ENCODE measurements at regions not wholly inside any gene's neighbourhood (a gene's known extent, or its start where the extent isn't known, plus 50 kb on each side); places are given as distances from the start of the nearest gene placed in this dataset.

DNA sequence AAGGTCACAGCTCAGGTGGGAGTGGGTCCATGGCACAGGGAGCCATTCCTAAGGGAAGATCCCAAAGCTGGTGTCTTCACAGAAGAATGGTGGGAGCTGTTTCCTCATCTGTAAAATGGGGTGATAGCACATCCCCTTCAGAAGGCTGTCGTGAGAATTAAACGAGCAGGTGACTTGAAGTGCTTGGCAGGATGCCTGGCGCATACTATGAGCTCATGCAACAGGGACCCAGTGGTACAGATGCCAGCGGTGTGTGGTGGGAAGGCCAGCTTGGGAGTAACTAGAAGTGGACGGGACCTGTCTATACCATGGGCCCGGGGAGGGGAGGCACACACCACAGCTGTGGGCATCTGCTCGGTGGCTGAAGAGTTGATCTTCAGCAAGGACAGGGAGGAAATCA lies 189.3 kb upstream of the TNRC6C start:
- no peak for DNase-seq (ENCODE audit: low read depth in 2 of 2)

DNA sequence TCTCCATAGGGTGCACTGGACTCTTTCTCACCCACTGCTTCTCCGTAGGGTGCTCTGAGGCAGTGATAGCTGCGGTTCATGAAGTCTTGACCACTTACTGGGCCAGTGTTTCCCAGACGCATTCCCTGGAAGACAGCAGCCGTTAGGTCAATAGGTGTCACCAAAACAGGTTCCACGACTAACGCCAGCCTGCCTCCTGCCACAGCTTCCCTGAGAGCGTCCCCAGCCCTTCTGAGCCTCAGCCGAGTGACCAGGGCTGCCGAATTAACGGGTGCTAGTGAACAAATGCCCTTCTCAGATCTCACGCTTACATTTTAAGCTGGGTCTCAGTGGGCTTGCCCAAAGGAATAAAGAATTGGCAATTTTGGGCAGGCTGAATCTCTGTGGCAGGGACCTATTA lies 188.7 kb upstream of the TNRC6C start:
- DNase-seq (ENCODE audit: low read depth in 2 of 2) = no peak

DNA sequence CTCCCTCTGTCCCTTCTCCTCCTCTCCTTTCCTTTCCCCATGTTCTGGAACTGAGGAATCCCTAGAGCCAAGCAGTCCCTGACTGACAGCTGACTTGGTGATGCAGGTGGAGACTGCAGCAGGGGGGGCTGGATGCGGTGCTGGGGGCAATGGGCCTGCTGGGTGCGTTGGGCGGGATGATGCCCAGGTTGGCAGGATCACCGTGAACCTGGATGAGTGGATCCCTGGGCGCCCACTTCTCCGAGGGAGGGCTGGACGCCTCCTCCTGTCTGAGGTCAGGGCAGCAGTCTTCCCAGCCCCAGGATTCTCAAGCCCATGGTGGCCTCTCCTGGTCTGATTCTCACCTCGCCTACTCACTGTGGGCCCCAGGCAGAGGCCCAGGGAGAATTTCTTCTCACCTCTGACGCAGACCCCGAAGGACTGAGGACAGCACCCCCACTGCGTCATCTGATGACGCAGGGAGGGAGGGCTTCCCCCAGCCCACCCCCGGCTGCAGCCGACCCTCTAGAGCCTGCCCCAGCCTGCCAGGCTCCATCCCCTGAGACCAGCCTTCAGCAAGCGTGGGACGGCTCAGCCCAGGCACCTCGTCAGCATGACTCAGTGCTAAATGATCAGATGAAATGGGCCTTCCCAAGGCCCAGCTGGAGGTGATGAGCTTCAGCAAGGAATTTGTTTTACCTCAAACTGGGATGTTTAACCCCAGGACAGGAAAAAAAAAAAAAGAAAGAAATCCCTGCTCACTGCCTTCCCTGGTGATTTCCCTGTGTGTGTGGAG lies 188.0 kb upstream of the TNRC6C start:
- peak; percentile 65 to 69 for DNase-seq (ENCODE audit: low read depth in 2 of 2)

DNA sequence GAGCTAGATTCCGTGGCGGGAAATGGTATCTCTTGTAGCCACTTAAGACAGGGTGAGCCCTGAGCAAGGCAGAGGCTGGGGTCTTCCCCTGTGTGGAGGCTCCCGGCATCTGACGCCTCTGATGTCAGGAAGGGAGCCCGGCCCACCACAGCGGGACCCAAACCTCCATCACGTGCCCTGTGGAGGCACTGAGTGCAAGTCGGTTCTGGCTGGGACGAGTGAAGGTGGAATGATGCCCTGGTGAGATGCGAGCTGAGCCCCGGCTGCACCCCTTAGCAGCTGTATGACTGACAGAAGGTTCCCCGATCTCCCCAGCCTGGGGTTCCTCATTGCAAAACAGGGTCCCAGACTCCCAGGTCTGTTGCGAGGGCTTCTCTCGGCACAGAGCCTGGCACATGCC lies 187.4 kb upstream of the TNRC6C start:
- no peak for DNase-seq (ENCODE audit: low read depth in 2 of 2)

DNA sequence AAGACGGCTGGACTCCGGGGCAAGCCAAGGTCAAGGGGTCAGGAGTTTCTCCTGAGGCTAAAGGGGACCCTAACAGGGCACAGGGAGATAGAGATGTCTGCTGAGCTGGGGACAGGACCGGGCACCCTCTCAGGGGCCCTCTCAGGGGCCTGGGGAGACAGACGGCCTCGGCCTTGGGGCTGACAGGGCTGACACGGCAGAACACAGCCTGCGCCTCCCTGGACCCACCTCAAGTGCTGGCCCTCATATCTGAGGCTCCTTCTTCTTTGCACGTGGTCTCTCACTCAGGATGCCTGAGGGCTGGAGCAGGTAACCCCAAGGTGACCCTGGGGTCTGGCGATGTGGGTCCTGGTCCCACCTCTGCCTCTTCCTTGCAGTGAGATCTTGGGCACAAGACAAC lies 186.9 kb upstream of the TNRC6C start:
- DNase-seq (ENCODE audit: low read depth in 2 of 2) = no peak

DNA sequence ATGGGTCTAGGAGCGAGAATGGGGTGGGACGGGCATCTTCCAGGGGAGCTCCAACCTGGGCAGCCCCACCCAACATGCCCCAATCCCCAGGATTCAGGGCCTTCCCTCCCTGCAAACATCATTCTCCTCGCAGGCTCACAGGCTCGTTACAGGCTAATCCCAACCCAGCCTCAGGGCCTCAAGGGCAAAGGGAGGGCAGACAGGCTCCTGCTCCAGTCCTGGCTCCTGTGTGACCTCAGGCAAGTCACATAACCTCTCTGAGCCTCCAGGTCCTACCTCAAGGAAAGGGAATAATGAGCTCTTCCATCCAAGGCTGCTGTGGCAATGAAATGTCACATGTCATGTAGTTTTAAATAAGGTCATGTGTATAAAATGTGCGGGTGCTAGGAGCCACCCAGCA lies 186.5 kb upstream of the TNRC6C start:
- DNase-seq (ENCODE audit: low read depth in 2 of 2) = no peak

DNA sequence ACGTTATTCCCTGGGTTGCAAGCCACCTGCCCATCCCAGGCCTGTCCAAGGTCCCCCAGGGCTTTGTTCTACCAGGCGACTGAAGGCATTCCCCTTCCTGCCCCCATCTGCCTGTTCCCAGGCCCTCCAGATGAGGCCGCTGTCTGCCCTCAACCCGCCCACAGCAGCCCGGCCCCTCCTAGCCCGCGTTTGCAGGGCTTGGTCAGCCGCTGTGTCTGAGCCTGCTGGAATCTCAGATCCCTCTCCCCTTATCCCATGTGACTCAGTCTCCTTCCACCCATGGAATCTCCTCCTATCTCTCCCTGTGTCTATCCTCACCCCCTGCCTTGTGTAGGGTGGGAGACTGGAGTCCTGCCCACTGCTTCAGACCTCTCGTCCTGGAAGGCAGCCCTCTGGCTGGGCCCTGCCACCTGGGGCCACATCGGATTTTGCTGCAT lies 186.0 kb upstream of the TNRC6C start:
- DNase-seq (ENCODE audit: low read depth in 2 of 2) = peak; percentile 19 to 20

DNA sequence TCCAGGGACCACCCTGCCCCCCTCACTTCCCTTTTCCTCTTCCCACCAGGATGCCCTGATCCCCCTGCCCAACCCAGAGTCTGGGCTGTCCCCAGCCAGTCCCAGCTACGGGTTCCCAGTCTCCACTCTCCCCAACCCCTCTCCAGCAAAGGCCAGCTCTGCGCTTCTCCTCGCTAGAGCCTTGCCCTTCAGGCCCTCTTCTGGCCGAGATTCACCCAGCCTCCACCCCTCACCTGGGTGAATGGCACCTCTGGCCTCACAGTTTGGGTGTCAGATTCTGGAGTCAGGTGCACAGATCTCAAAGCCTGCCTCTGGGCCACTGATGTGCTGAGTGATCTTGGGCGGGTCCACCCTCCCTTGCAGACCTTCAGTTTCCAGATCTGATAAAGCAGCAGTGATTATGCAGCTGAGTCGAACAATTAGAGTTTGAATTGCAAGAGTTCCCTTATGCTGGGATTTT lies 185.6 kb upstream of the TNRC6C start:
- DNase-seq (ENCODE audit: low read depth in 2 of 2) = no peak

DNA sequence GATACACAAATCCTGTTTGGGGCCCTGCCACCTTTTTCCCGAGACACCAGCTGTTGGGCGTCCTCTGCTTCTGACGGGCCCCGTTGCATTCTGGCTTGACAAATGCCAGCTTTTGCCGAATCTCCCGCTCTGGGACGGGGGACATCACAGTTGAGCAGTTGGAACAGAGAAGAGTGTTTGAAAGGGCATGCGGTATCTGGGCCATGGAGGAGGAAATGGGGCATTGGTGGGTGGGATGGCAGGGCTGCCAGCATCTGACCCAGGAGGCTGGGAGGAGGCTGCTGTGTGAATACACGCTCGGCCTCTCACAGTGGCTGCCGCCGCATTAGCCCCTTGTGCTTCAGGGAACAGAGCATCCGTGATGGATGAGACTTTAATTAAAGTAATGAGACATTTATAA lies 184.3 kb upstream of the TNRC6C start:
- DNase-seq (ENCODE audit: low read depth in 2 of 2) = no peak

DNA sequence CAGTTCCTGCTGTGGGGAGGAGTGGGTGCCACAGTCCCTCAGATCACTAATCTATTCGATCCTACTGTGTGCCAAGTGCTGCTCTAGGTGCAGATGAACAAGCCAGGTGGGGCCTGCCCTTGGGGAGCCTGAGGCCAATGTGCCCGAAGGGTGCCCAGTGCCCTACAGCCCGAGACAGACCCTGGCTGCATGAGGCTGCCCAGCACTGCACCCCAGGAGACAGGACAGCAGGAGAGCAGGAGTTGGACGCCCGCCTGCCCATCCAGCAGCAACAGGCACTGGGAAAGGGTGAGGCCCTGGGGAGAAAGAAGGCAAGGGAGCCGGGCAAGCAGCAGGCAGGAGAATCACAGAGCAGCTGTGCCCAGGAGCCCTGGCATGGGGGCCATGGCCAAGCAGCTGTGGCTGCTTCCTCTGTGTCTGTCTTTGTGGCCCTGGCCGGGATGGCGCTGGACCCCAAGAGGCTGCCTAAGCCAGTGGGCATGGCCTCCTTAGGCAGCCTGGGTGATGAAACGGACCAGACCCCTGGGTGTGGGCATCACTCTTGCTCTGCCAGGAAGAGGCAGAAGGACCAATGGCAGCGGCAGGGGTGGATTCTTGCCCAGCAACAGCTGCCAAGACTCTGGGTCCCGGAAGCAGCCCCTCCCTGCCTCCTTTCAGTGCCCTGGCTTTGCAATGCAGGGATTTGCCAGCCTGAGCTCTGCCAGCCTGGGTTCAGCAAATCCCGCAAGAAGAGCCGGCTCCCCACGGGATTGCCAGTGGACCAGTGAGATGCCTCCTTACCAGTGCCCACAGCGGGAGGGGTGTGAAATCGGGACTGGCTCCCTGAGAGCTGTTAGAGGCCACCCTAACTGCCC lies 179.6 kb upstream of the TNRC6C start:
- no peak for DNase-seq (ENCODE audit: low read depth in 2 of 2)

DNA sequence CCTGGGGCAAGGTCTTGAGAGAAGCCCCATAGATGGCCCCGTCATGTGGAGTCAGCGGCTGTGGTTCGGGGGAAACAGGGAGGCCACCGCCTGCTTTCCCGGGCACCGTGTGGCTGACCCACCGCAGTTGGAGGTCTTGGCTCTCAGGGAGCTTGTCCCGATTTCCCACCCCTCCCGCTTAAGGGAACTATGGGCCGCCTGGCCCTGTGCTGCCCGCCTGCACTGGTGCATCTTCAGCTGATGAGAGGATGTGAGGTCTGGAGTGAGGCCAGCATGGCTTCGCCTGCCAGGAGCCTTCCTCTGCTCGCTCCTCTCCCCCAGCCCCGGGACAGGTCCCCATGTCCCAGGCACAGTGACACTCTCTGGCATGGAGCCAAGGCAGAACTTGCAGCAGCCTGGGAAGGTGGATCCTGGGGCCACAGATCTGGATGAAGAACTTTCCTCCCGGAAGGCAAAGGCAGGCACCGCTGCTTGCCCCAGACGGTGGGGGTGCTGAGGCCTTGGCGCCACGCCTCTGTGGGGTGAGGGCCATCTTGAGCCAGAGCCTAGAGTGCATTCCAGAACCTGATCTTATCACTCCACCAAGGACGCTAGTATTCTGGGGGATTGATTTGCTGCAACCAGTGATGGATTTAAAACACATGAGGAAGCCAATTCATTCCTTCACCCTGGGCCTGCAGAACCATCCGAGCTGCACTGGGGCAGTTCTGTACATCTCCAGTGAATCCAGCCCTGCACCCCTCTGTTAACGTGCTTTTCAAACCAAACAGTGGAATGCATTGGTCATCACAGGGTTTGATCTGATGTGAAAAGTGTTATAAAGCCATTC lies 178.6 kb upstream of the TNRC6C start:
- DNase-seq (ENCODE audit: low read depth in 2 of 2) = no peak

DNA sequence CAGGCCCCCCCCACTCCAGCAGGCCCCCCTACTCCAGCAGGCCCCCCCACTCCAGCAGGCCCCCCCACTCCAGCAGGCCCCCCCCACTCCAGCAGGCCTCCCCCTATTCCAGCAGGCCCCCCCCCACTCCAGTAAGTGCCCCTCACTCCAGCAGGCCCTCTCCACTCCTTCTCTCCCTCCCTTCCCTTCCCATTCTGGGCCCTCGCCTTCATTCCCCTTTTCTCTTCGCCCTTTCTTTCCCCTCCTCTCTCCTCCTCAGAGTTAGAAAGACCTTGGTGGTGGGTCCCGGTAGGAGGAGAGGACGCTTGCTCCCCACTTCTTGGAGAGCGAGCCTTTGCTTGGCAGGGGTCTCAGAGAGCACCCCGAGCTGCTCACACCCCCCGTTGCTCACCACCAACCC lies 177.0 kb upstream of the TNRC6C start:
- DNase-seq (ENCODE audit: low read depth in 2 of 2) = no peak

DNA sequence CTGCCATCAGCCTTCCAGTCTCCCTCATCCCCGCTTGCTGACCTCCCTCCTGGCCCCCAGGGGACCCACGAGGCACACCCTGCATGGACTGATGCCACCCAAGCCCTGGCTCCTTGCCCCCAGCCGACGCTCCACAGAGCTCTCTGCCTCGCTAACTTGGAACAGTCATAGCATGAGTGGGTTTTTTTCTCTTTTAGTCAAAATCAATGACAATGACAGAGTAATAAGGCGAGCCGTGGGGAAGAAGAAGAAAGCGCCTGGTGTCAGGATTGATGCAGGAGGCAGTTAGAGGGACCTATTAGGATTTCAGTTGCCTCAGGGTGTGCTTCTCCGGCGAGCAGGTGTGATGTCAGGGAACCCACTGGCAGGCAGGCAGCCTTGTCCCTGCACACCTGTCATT lies 176.3 kb upstream of the TNRC6C start:
- no peak for DNase-seq (ENCODE audit: low read depth in 2 of 2)

DNA sequence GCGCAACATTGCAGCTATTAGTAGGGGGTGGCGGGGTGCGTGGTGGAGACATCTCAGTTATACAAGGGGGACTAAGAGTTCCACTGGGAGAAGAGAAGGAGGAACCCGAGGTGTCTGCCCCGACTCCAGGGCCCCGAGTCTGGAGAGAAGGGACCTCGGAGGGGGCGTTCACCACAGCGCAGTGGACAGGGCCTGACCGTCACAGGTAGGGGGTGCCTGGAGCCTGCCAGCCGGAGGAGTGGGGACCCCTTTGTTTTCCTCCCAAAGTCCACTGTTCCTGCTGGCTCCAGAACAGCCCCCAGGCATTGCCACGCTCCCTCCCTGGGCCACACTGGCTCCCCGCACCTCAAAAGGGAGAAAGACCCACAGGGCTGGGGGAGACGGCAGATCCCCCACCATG lies 175.9 kb upstream of the TNRC6C start:
- DNase-seq (ENCODE audit: low read depth in 2 of 2) = no peak

DNA sequence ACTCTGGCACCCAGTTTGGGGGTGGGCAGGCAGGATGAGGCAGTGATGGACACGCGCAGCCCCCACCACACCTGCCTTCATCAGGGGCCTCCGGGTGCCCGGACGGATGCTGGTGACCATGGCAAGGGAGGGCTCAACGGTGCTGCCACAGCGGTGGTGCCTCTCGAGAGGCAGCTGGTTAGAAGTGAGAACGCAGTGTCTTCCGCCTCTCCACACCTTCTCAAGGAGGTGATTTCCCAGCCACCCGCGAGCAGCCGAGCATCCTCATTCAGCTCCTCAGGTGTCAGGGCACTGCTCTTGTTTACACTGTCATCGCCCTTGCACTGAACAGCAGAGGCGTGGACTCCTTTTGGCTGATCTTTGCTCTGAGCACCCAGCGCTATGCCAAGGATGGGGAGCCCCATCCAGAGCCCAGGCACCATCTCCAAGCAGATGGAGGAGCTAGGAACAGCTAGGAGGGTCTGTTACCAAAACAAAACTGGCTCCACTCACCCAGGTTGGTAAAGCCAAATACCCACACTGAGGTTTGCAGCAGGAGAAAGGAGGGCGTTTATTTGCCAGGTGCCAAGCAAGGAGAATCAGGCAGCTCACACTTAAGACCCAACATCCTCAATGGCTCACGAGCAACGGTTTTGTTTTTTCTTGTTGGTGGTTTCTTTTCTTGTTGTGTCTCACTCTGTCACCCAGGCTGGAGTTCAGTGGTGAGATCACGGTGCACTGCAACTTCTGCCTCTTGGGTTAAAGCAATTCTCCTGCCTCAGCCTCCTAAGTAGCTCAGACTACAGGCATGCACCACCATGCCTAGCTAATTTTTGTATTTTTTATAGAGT lies 174.3 kb upstream of the TNRC6C start:
- DNase-seq (ENCODE audit: low read depth in 2 of 2) = no peak

DNA sequence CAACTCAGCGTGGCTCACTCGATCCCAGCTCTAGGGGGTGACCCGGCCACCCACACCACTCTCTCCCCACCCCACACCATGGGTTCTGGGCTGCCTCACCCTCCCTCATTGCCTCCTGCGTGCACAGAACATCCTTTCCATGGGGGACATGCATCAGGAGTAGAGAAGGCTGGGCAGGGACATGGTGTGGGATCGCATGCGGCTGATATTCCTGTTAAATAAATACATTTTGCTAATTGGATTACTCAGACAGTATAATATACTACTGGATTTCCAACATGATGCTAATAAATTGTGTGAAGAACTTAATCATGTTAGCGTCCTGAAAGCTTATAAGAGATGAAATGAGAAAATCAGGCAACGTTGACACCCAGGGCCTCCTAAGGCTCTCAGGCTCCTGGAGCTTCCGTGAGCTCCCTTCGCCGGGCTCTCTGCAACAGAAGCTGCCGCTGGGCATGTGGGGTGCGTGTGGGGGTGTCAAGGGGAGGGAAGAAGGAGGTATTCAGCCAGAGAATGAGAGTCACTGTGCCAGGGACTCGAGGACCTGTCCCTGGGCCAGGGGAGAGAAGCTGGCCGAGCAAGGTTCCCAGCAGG lies 173.1 kb upstream of the TNRC6C start:
- DNase-seq (ENCODE audit: low read depth in 2 of 2) = no peak

DNA sequence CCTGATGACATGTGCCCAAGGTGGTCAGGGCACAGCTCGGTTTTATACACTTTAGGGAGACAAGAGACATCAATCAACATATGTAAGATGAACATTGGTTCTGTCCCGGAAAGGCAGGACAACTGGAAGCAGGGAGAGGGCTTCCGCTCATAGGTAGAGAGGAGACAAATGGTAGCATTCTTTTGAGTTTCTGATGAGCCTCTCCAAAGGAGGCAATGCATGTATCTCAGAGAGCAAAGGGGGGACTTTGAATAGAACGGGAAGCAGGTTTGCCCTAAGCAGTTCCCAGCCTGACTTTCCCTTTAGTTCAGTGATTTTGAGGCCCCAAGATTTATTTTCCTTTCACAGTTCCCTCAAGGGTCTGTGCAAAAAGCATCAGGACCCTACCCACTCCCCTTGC lies 172.4 kb upstream of the TNRC6C start:
- no peak for DNase-seq (ENCODE audit: low read depth in 2 of 2)

DNA sequence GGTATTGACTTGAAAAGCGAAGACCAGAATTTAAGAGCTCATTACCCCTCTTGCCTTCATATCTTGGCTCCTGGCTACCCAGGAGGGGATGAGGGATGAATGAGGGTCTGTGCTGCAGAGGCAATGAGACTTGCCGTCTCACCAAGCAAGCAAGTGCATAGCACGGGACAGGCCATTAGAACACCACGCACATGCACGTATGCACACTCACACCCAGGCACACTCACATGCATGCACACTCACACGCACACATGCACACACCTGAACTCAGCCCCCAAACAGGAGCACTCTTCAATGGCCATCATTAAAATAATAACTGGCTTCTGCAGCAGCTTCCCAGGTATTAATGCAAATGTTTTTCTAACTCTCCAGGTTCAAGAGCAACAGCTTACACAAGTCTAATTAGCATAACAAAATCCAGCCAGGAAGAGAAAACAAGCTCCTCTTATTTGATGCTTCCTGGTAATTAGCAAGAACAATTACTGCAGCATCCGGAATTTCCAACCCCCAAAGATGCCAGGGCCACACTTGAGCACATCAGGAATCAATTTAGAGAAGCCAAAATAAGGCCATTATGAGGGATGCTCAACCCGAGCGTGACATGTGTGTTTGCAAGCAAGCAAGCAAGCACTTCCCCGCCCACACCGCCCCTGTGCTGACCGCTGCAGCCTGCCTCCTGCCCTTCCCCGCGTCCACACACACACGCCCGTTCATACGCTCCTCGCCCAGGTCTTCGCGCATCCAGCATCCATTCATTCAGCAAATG lies 171.6 kb upstream of the TNRC6C start:
- DNase-seq (ENCODE audit: low read depth in 2 of 2) = no peak

DNA sequence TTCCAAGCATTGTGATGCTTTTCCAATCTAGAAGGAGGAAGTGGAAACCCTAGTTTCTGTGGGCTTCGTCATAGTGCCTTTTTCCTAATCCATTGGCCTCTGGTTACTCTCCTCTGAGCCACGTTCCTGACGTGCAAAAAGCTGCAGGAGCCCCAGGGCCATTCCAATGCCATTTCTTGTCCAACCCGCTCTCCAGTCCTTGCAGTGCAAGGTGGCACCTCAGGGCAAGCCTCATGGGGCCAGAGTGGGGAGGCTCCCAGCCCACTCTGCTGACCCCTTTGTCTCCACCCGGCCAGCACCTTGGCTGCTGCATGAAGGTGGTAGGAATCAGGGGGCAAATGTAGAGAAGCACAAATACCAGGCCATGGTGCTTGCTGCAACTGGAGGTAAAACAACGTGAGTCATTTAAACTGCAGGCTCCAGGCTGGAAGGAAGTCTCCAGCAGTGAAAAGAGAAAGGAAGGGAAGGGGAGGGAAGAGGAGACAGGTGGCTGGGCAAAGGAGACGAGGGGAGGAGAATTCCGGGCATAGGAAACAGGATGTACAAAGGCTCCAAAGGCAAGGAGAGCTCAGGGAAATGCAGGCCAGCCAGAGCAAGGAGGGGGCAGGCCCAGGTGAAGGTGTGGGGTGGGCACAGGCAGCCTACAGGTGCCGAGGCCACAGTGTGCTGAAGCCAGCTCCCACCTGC lies 168.2 kb upstream of the TNRC6C start:
- no peak for DNase-seq (ENCODE audit: low read depth in 2 of 2)

DNA sequence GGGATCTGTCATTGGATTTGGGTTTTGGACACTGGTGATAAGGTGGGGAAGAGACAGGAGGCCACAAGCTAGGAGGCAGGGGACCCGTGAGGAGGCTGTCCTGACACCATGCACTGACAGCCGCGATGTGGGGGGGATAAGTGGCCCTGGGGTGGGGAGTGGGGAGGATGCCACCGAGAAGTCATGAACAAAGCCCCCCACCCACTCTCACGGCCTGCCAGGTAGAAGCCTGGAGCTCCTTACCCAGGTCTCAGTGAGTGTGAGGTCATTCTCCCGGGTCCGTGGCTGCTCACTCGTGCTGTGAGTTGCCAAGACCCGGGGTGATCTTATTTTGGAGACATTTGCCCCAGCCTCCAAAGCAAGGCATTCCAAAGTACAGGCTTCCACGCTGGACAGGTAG lies 165.9 kb upstream of the TNRC6C start:
- no peak for DNase-seq (ENCODE audit: low read depth in 2 of 2)

Data from fibroblast of skin of left quadriceps (primary cell).